HEK293T (cell line): ENCODE measurements at regions not wholly inside any gene's neighbourhood (a gene's known extent, or its start where the extent isn't known, plus 50 kb on each side); places are given as distances from the start of the nearest gene placed in this dataset.

Source experiments
- BHLHE40 ChIP-seq: fragments of 450-650 bp; IDR thresholded peaks from 2 replicates; pipeline ENCODE4 v1.6.1; 2016; ENCODE audit warnings: mild to moderate bottlenecking, moderate library complexity, borderline replicate concordance
- CTBP1 ChIP-seq: fragments of 450-650 bp; IDR thresholded peaks from 2 replicates; pipeline ENCODE4 v1.6.1; 2016; ENCODE audit warnings: borderline replicate concordance
- FOXK2 ChIP-seq: fragments of 450-650 bp; IDR thresholded peaks from 2 replicates; pipeline ENCODE4 v1.6.1; 2016; ENCODE audit warnings: mild to moderate bottlenecking
- FOXM1 ChIP-seq: fragments of 450-650 bp; IDR thresholded peaks from 2 replicates; pipeline ENCODE4 v1.6.1; 2017; ENCODE audit warnings: mild to moderate bottlenecking, borderline replicate concordance
- NFRKB ChIP-seq: fragments of 450-650 bp; IDR thresholded peaks from 2 replicates; pipeline ENCODE4 v1.6.1; 2016; ENCODE audit warnings: mild to moderate bottlenecking, moderate library complexity
- SP1 ChIP-seq: fragments of 450-650 bp; IDR thresholded peaks from 2 replicates; pipeline ENCODE4 v1.6.1; 2017
- TARDBP ChIP-seq: fragments of 450-650 bp; IDR thresholded peaks from 2 replicates; pipeline ENCODE4 v1.6.1; 2016
- ZNF384 ChIP-seq: fragments of 450-650 bp; IDR thresholded peaks from 2 replicates; pipeline ENCODE4 v1.6.1; 2016
- TF ChIP-seq, protein P1 (sequence below): fragments of 450-650 bp; IDR thresholded peaks from 2 replicates; pipeline ENCODE4 v1.6.1; 2016

DNA sequence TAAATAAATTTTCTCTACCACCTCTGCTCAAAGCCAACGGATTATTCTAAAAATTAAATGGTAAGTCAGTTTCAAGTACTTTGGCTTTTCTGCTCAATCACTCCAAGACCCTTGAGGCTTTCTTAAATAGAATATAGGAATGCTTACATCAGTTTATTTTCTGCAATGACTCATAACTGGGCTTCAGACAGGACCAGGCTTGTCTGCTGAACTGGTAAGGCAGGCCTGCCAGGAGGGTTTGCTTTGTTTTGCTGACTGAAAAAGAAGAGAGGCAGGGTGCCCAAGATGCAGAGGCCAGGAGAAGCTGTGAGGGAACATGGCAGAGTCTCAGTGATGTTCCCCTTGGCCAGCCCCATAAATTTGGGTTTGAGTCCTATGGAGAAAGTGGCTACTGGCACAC lies 60.3 kb upstream of the EPB41L4A start:
- TF ChIP-seq ZNF384: no peak
- no peak for TF ChIP-seq NFRKB
- TF ChIP-seq BHLHE40: no peak
- TF ChIP-seq, protein P1, sequence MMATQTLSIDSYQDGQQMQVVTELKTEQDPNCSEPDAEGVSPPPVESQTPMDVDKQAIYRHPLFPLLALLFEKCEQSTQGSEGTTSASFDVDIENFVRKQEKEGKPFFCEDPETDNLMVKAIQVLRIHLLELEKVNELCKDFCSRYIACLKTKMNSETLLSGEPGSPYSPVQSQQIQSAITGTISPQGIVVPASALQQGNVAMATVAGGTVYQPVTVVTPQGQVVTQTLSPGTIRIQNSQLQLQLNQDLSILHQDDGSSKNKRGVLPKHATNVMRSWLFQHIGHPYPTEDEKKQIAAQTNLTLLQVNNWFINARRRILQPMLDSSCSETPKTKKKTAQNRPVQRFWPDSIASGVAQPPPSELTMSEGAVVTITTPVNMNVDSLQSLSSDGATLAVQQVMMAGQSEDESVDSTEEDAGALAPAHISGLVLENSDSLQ: no peak
- no peak for TF ChIP-seq SP1
- TF ChIP-seq TARDBP: no peak
- TF ChIP-seq FOXK2: no peak
- TF ChIP-seq CTBP1: no peak
- no peak for TF ChIP-seq FOXM1
